Right lobe of liver (tissue), 6 donors: ENCODE measurements at regions not wholly inside any gene's neighbourhood (a gene's known extent, or its start where the extent isn't known, plus 50 kb on each side); places are given as distances from the start of the nearest gene placed in this dataset.

Experiments used
- ATAC-seq, 4 donors: fragments of 200-7000 bp; cut with Tn5 transposase; one replicate each; pipeline ENCODE4 v1.9.1; 2020; ENCODE audit warnings: mild to moderate bottlenecking in 4 of 4, moderate library complexity in 4 of 4
- DNase-seq, 3 donors: peaks; one replicate each; pipeline ENCODE4 v3.0.0-alpha.2; 2020
- H3K27ac ChIP-seq, 3 donors: fragments of 200-600 bp; one replicate each; pipeline ENCODE4 v1.8.0; 2022
- H3K27me3 ChIP-seq, 2 donors: fragments of 200-600 bp; one replicate each; pipeline ENCODE4 v1.8.0; 2022
- H3K36me3 ChIP-seq, 4 donors: fragments of 200-600 bp; sonication (generic) in 1 of 4; one replicate each; pipeline versions ENCODE4 v1.5.1 to v1.8.0; 2017 to 2022; ENCODE audit warnings: control low read depth in 1 of 4
- H3K4me1 ChIP-seq, 4 donors: fragments of 200-600 bp; sonication (generic) in 1 of 4; one replicate each; pipeline versions ENCODE4 v1.5.1 to v1.8.0; 2017 to 2022; ENCODE audit warnings: control low read depth in 1 of 4
- H3K4me3 ChIP-seq, 3 donors: fragments of 200-600 bp; one replicate each; pipeline ENCODE4 v1.8.0; 2022
- H3K9me3 ChIP-seq, 4 donors: fragments of 200-600 bp; sonication (generic) in 1 of 4; one replicate each; pipeline versions ENCODE4 v1.5.1 to v1.8.0; 2017 to 2022; ENCODE audit warnings: control low read depth in 1 of 4
- POLR2A ChIP-seq: fragments of 450-650 bp; IDR thresholded peaks from one replicate; pipeline ENCODE4 v1.6.1; 2017; ENCODE audit warnings: antibody characterized with exemption, mild to moderate bottlenecking
- WGBS: methylation state at CpG from one replicate; pipeline ENCODE4 v1.1.6; 2018; ENCODE audit warnings: low coverage, low lambda C conversion rate; ENCODE audit not compliant: insufficient coverage; ENCODE audit errors: missing lambda C conversion rate; 5-methylcytosine and 5-hydroxymethylcytosine counted together
- intact Hi-C, 2 donors: fragments of 100-400 bp; cut with DNase I; formaldehyde crosslinking; loops; one replicate each; pipeline versions ENCODE4 v1.11.2 to v1.14.1; 2022
- TF ChIP-seq, protein P1 (sequence below), 4 donors: fragments of 200-600 bp in 3 of 4; fragments of 450-650 bp in 1 of 4; IDR thresholded peaks; one replicate each; pipeline versions ENCODE4 v1.5.1 to v1.8.0; 2016 to 2022; ENCODE audit warnings: antibody characterized with exemption in 4 of 4, mild to moderate bottlenecking in 2 of 4
- donor health status: DM: no; HTN: yes; CAD: no.
- donor health status: DM: no; HTN: no; CAD: no.
- donor health status: DM: no; HTN: no; CAD: no.
- donor health status: DM: no; HTN: yes; CAD: no.
- donor health status: DM: no; HTN: yes; CAD: no.

DNA sequence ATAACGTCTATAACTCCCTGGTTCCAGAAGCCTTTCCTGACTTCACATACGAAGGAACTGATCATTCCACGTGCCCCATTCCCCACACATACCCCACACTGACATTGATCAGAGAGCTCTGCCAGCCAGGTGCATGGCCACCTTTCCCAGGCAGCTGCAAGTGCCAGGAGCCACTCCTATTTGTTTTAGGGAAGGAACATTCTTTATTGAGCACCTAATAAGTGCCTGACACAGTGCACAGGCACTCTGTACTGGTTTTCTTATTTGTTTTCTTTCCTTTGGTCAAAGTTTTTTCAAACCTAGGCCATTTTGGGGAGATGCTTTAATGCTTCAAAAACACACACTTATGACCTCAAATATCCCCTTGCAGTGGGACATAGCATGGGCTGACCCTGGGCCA is 50.0 kb downstream of the PITPNM2 start:
- TF ChIP-seq POLR2A, result no peak
- TF ChIP-seq, protein P1, sequence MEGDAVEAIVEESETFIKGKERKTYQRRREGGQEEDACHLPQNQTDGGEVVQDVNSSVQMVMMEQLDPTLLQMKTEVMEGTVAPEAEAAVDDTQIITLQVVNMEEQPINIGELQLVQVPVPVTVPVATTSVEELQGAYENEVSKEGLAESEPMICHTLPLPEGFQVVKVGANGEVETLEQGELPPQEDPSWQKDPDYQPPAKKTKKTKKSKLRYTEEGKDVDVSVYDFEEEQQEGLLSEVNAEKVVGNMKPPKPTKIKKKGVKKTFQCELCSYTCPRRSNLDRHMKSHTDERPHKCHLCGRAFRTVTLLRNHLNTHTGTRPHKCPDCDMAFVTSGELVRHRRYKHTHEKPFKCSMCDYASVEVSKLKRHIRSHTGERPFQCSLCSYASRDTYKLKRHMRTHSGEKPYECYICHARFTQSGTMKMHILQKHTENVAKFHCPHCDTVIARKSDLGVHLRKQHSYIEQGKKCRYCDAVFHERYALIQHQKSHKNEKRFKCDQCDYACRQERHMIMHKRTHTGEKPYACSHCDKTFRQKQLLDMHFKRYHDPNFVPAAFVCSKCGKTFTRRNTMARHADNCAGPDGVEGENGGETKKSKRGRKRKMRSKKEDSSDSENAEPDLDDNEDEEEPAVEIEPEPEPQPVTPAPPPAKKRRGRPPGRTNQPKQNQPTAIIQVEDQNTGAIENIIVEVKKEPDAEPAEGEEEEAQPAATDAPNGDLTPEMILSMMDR (IDR thresholded peaks at IDR 0.05), result no peak
- Histone ChIP-seq H3K27ac (no peak overlapping the region), H3K4me1 (peaks cover 0 to 32% (median 13%) of the 10 kb centered on the region in 4 donors), H3K9me3 (no peaks in the 10 kb centered on the region), H3K4me3 (no peak overlapping the region), H3K36me3 (no peaks in the 10 kb centered on the region), H3K27me3 (no peaks in the 10 kb centered on the region)
- intact Hi-C loops, result no loop called here
- DNase-seq (no peak), ATAC-seq (no peak)
- WGBS, result 77% methylated on average over 3 of the region's 3 CpGs

DNA sequence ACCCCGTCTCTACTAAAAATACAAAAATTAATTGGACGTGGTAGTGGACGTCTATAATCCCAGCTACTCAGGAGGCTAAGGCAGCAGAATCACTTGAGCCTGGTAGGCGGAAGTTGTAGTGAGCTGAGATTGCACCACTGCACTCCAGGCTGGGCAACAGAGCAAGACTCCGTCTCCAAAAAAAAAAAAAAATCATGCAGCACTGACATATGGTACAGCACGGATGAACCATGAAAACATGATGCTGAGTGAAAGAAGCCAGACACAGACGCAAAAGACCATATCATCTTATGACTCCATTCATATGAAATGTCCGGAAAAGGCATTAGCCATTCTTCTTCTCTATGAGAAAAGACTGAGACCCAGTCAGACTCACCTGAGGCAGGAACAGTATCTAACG is 50.4 kb downstream of the PITPNM2 start:
- Histone ChIP-seq H3K27ac (no peak overlapping the region), H3K9me3 (no peaks in the 10 kb centered on the region), H3K36me3 (no peaks in the 10 kb centered on the region), H3K4me3 (no peak overlapping the region), H3K27me3 (no peaks in the 10 kb centered on the region), H3K4me1 (peaks cover 0 to 32% (median 13%) of the 10 kb centered on the region in 4 donors)
- 94% methylated on average over 8 of the region's 9 CpGs for WGBS
- DNase-seq, result no peak
- no peak for ATAC-seq
- TF ChIP-seq, protein P1 (IDR thresholded peaks at IDR 0.05), result no peak
- intact Hi-C loops, result no loop called here

DNA sequence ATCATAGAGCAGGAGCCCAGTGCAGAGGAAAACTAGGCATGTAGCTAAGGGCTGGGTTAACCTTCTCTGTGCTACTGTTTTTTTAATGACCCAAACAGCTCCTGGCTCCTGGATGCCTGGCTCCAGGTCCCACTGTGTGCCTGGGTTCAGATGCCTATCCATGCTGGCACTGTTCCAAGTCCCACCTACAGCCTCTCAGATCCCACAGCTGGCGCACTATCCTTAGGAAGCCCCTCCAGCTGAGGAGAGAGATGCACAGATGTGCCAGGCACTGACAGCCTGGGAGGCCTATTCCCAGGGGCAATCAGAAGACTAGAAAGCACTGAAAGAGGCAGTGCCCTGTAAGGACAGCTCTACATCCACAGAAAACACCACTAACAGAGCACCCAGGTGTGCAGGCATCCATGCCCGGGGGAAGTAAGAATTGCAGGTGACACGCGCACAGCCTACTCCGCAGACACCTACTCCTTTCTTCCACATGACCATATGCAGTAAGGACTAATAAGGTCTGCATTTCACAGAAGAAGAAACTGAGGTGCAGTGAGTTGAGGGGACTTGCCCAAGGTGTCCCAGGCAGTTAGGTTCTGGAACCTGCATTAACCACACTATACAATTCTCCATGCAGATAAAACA is 51.2 kb downstream of the PITPNM2 start:
- Histone ChIP-seq H3K27me3 (no peaks in the 10 kb centered on the region), H3K4me1 (peaks cover 0 to 32% (median 13%) of the 10 kb centered on the region in 4 donors), H3K36me3 (no peaks in the 10 kb centered on the region), H3K9me3 (no peaks in the 10 kb centered on the region), H3K27ac (no peak overlapping the region), H3K4me3 (no peak overlapping the region)
- intact Hi-C loops, result loop anchor here in 1 of 2 donors (5.0 kb wide), 1 partner anchor 43 kb away; no protein-coding TSS in a partner anchor
- DNase-seq, result no peak
- WGBS, result 100% methylated on average over 5 of the region's 5 CpGs
- ATAC-seq, result no peak
- TF ChIP-seq POLR2A, result no peak
- TF ChIP-seq, protein P1 (IDR thresholded peaks at IDR 0.05), result no peak

DNA sequence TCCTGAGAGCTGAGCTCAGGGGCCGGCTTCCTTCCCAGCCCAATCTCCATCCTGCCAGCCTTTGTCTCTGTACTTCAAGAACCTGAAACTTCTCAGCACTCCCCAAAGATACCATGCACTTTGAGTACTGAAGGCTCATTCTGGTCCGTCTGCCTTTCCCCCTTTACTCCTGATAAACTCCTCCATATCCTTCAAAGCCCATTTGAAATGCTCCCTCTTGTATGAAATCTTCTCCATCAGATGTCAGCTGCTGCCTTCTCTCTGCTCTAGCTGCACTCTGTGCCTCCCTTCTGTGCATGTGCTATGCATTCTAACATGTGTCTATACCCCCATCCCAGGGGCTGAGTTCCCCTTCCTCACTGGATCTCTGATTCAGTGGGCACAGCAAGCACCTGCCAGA is 52.1 kb downstream of the PITPNM2 start:
- no peaks in the 10 kb centered on the region for H3K27me3 ChIP-seq
- intact Hi-C loops, result loop anchor here in 1 of 2 donors (5.0 kb wide), 1 partner anchor 44 kb away; no protein-coding TSS in a partner anchor
- no peaks in the 10 kb centered on the region for H3K36me3 ChIP-seq
- WGBS, result 73% methylated on average over 1 of the region's 2 CpGs
- H3K4me1 ChIP-seq, result peaks cover 0 to 40% (median 15%) of the 10 kb centered on the region in 4 donors
- no peak for DNase-seq
- H3K4me3 ChIP-seq, result no peak overlapping the region
- no peak for ATAC-seq
- H3K9me3 ChIP-seq, result no peaks in the 10 kb centered on the region
- TF ChIP-seq, protein P1 (IDR thresholded peaks at IDR 0.05), result no peak
- no peak for TF ChIP-seq POLR2A
- no peak overlapping the region for H3K27ac ChIP-seq
